Neural cell (in vitro differentiated cells): ENCODE measurements at regions not wholly inside any gene's neighbourhood (a gene's known extent, or its start where the extent isn't known, plus 50 kb on each side); places are given as distances from the start of the nearest gene placed in this dataset.

Experiments
- H2AFZ ChIP-seq: fragments of 200-600, 300-800 bp; sonication (generic), shearing (Covaris generic); 2 replicates; pipeline ENCODE4 v1.6.0; 2014; ENCODE audit warnings: low read depth, mild to moderate bottlenecking, antibody characterized with exemption, low read length, moderate library complexity
- H3F3A ChIP-seq: fragments of 200-600 bp; shearing (Covaris generic); 2 replicates; pipeline ENCODE4 v1.6.1; 2016; ENCODE audit warnings: mild to moderate bottlenecking, moderate library complexity, mixed read lengths, antibody characterized with exemption, low read length; ENCODE audit not compliant: insufficient read depth, poor library complexity, severe bottlenecking
- H3K27ac ChIP-seq: fragments of 200-600, 300-800 bp; sonication (generic), shearing (Covaris generic); 2 replicates; pipeline ENCODE4 v1.5.1; 2014; ENCODE audit warnings: mild to moderate bottlenecking, low read length, moderate library complexity
- H3K27me3 ChIP-seq: fragments of 300-800, 200-600 bp; sonication (generic), shearing (Covaris generic); 2 replicates; pipeline ENCODE4 v1.6.0; 2014; ENCODE audit warnings: mild to moderate bottlenecking, low read depth, low read length, moderate library complexity; ENCODE audit not compliant: insufficient read depth
- H3K36me3 ChIP-seq: fragments of 300-800, 200-600 bp; sonication (generic), shearing (Covaris generic); 2 replicates; pipeline ENCODE4 v1.5.1; 2014; ENCODE audit warnings: mild to moderate bottlenecking, antibody characterized with exemption, low read length, moderate library complexity; ENCODE audit not compliant: insufficient read depth
- H3K4me2 ChIP-seq: fragments of 300-800, 200-600 bp; sonication (generic), shearing (Covaris generic); 2 replicates; pipeline ENCODE4 v1.6.0; 2014; ENCODE audit warnings: mild to moderate bottlenecking, low read length
- H3K4me3 ChIP-seq: fragments of 300-800, 200-600 bp; sonication (generic), shearing (Covaris generic); 2 replicates; pipeline ENCODE4 v1.5.1; 2014; ENCODE audit warnings: mild to moderate bottlenecking, low read length, moderate library complexity
- H3K79me2 ChIP-seq: fragments of 200-600 bp; shearing (Covaris generic); replicated peaks from 2 replicates; pipeline ENCODE4 v1.6.0; 2014; ENCODE audit warnings: mild to moderate bottlenecking, low read length, moderate library complexity; ENCODE audit not compliant: insufficient read depth
- H3K9ac ChIP-seq: fragments of 300-800, 200-600 bp; sonication (generic), shearing (Covaris generic); 2 replicates; pipeline ENCODE4 v1.6.1; 2016; ENCODE audit warnings: mild to moderate bottlenecking, low read length, mixed read lengths
- H3K9me2 ChIP-seq: fragments of 200-600 bp; shearing (Covaris generic); 2 replicates; pipeline ENCODE4 v1.6.1; 2016; ENCODE audit warnings: mild to moderate bottlenecking, low read length, mixed read lengths; ENCODE audit not compliant: insufficient read depth
- H3K9me3 ChIP-seq: fragments of 200-600, 300-800 bp; sonication (generic), shearing (Covaris generic); 2 replicates; pipeline ENCODE4 v1.6.1; 2016; ENCODE audit warnings: mild to moderate bottlenecking, mixed run types, low read length, moderate library complexity, mixed read lengths
- H4K20me1 ChIP-seq: fragments of 200-600 bp; shearing (Covaris generic); 2 replicates; pipeline ENCODE4 v1.6.1; 2016; ENCODE audit warnings: mild to moderate bottlenecking, mixed run types; ENCODE audit not compliant: insufficient read depth
- EP300 ChIP-seq: fragments of 450-650 bp; conservative IDR thresholded peaks from 2 replicates; pipeline ENCODE4 v1.6.1; 2014; ENCODE audit warnings: antibody characterized with exemption, mild to moderate bottlenecking, moderate library complexity; ENCODE audit not compliant: poor library complexity, severe bottlenecking
- EZH2 ChIP-seq: fragments of 200-600, 300-800 bp; shearing (Covaris generic), sonication (generic); IDR thresholded peaks from 2 replicates; pipeline ENCODE4 v1.6.1; 2014; ENCODE audit warnings: antibody characterized with exemption, low read length, borderline replicate concordance, mild to moderate bottlenecking; ENCODE audit not compliant: insufficient read depth, poor library complexity, severe bottlenecking
- MXI1 ChIP-seq: fragments of 450-650 bp; conservative IDR thresholded peaks from 2 replicates; pipeline ENCODE4 v1.6.1; 2014; ENCODE audit warnings: antibody characterized with exemption, mild to moderate bottlenecking; ENCODE audit not compliant: poor library complexity, severe bottlenecking
- POLR2AphosphoS5 ChIP-seq: IDR thresholded peaks from 2 replicates; pipeline ENCODE4 v1.6.1; 2012
- RAD21 ChIP-seq: fragments of 450-650 bp; conservative IDR thresholded peaks from 2 replicates; pipeline ENCODE4 v1.6.1; 2014; ENCODE audit warnings: antibody characterized with exemption, mild to moderate bottlenecking, moderate library complexity
- SMC3 ChIP-seq: fragments of 450-650 bp; conservative IDR thresholded peaks from 2 replicates; pipeline ENCODE4 v1.6.1; 2014; ENCODE audit warnings: antibody characterized with exemption, mild to moderate bottlenecking, moderate library complexity; ENCODE audit not compliant: poor library complexity
- TAF1 ChIP-seq: IDR thresholded peaks from 2 replicates; pipeline ENCODE4 v1.6.1; 2012; ENCODE audit warnings: low read depth
- TF ChIP-seq, protein P1 (sequence below): fragments of 450-650 bp; IDR thresholded peaks from 2 replicates; pipeline ENCODE4 v1.5.1; 2014; ENCODE audit warnings: antibody characterized with exemption, mild to moderate bottlenecking, moderate library complexity; ENCODE audit not compliant: poor library complexity, severe bottlenecking
- TF ChIP-seq, protein P2 (sequence below): IDR thresholded peaks from 2 replicates; pipeline ENCODE4 v1.6.1; 2012; ENCODE audit warnings: borderline replicate concordance

DNA sequence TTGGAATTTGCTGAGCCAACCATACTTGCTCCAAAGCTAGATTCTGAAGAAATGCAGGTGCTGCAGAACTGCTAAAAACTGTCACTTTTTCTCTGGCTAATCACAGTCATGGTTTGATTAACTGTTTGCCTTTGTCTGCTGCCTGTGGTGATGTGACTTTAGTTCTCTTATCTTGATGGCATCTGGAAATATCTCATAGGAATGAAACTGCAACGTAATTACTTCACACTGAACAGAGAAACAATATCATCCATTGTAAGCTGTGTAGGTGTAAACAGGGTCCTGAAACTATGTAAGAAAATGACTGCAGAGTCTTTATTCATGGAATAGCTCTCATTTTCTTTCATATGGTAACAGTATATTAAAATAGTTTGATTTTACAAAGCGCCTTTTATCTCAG lies 721.9 kb upstream of the HS3ST5 start:
- no peak overlapping the region for H3K4me2 ChIP-seq
- no peaks in the 10 kb centered on the region for H4K20me1 ChIP-seq
- no peaks in the 10 kb centered on the region for H3K9me3 ChIP-seq
- H3K9me2 ChIP-seq: peaks cover 2% of the 10 kb centered on the region
- H3F3A ChIP-seq: no peaks in the 10 kb centered on the region
- no peaks in the 10 kb centered on the region for H3K36me3 ChIP-seq
- no peaks in the 10 kb centered on the region for H3K27me3 ChIP-seq
- TF ChIP-seq, protein P1, sequence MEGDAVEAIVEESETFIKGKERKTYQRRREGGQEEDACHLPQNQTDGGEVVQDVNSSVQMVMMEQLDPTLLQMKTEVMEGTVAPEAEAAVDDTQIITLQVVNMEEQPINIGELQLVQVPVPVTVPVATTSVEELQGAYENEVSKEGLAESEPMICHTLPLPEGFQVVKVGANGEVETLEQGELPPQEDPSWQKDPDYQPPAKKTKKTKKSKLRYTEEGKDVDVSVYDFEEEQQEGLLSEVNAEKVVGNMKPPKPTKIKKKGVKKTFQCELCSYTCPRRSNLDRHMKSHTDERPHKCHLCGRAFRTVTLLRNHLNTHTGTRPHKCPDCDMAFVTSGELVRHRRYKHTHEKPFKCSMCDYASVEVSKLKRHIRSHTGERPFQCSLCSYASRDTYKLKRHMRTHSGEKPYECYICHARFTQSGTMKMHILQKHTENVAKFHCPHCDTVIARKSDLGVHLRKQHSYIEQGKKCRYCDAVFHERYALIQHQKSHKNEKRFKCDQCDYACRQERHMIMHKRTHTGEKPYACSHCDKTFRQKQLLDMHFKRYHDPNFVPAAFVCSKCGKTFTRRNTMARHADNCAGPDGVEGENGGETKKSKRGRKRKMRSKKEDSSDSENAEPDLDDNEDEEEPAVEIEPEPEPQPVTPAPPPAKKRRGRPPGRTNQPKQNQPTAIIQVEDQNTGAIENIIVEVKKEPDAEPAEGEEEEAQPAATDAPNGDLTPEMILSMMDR: no peak
- TF ChIP-seq RAD21: no peak
- no peak for TF ChIP-seq EP300
- no peak for TF ChIP-seq POLR2AphosphoS5
- TF ChIP-seq TAF1: no peak
- TF ChIP-seq EZH2: no peak
- TF ChIP-seq, protein P2, sequence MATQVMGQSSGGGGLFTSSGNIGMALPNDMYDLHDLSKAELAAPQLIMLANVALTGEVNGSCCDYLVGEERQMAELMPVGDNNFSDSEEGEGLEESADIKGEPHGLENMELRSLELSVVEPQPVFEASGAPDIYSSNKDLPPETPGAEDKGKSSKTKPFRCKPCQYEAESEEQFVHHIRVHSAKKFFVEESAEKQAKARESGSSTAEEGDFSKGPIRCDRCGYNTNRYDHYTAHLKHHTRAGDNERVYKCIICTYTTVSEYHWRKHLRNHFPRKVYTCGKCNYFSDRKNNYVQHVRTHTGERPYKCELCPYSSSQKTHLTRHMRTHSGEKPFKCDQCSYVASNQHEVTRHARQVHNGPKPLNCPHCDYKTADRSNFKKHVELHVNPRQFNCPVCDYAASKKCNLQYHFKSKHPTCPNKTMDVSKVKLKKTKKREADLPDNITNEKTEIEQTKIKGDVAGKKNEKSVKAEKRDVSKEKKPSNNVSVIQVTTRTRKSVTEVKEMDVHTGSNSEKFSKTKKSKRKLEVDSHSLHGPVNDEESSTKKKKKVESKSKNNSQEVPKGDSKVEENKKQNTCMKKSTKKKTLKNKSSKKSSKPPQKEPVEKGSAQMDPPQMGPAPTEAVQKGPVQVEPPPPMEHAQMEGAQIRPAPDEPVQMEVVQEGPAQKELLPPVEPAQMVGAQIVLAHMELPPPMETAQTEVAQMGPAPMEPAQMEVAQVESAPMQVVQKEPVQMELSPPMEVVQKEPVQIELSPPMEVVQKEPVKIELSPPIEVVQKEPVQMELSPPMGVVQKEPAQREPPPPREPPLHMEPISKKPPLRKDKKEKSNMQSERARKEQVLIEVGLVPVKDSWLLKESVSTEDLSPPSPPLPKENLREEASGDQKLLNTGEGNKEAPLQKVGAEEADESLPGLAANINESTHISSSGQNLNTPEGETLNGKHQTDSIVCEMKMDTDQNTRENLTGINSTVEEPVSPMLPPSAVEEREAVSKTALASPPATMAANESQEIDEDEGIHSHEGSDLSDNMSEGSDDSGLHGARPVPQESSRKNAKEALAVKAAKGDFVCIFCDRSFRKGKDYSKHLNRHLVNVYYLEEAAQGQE: no peak
- TF ChIP-seq MXI1: no peak
- H3K9ac ChIP-seq: no peak overlapping the region
- no peaks in the 10 kb centered on the region for H3K79me2 ChIP-seq
- H3K27ac ChIP-seq: no peak overlapping the region
- H3K4me3 ChIP-seq: no peak overlapping the region
- H2AFZ ChIP-seq: no peak overlapping the region

DNA sequence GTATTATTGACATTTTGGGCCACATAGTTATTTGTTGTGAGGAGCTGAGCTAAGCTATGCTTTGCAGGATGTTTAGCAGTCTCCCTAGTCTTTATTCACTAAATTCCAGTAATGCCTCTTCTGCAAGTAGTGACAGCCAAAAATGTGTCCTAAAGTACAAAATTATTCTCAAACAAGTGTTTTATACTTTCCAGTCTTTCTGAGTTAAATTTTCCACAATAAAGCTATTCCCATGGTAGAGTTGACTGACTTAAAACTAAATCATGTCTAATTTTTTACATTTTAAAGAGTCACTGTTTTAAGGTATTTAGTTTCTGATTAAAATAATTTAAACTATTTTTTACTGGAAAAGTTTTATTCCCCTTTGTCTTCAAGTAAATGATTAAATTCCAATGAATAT lies 717.8 kb upstream of the HS3ST5 start:
- Histone ChIP-seq H3K9ac (no peak overlapping the region), H3F3A (no peaks in the 10 kb centered on the region), H3K79me2 (no peaks in the 10 kb centered on the region), H3K4me3 (no peak overlapping the region), H3K27ac (no peak overlapping the region), H3K36me3 (no peaks in the 10 kb centered on the region), H3K27me3 (no peaks in the 10 kb centered on the region), H3K9me2 (no peaks in the 10 kb centered on the region), H4K20me1 (no peaks in the 10 kb centered on the region), H3K4me2 (no peak overlapping the region), H3K9me3 (no peaks in the 10 kb centered on the region), H2AFZ (no peak overlapping the region)
- TF ChIP-seq, protein P2: no peak
- TF ChIP-seq, protein P1: no peak
- TF ChIP-seq EZH2 (no peak), SMC3 (no peak), POLR2AphosphoS5 (no peak), EP300 (no peak), RAD21 (no peak), TAF1 (no peak), MXI1 (no peak)
